ENCODE measurements at regions not wholly inside any gene's neighbourhood (a gene's known extent, or its start where the extent isn't known, plus 50 kb on each side); places are given as distances from the start of the nearest gene placed in this dataset.
A peak's percentile ranks its signal among the peaks of the same experiment; 100 is the strongest.

DNA sequence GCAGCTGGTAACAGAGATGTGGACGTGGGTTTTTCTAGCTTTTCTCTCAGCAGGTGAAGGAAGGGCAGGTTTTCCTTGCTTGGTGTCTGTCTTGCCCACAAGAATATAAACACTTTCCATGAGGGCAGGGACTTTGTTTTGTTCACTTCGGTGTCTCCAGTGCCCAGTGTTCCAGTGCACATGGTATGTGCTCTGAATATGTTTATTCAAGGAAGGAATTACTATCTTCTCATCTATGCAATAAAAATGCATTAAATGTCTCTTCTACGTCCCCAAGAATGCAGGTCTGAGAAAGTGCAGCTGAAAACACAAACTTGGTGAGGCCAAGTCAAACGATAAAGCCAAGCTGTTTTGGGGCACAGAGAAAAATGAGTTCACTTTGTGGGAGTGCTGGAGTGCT lies 56.3 kb upstream of the PLET1 start:
- no peak for TF ChIP-seq EZH2 (IDR thresholded peaks at IDR 0.05)
- no peak for TF ChIP-seq SIN3A (IDR thresholded peaks at IDR 0.05; ENCODE audit: low read depth)
- TF ChIP-seq, protein P1, sequence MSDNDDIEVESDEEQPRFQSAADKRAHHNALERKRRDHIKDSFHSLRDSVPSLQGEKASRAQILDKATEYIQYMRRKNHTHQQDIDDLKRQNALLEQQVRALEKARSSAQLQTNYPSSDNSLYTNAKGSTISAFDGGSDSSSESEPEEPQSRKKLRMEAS (IDR thresholded peaks at IDR 0.05) = no peak
- TF ChIP-seq, protein P2, sequence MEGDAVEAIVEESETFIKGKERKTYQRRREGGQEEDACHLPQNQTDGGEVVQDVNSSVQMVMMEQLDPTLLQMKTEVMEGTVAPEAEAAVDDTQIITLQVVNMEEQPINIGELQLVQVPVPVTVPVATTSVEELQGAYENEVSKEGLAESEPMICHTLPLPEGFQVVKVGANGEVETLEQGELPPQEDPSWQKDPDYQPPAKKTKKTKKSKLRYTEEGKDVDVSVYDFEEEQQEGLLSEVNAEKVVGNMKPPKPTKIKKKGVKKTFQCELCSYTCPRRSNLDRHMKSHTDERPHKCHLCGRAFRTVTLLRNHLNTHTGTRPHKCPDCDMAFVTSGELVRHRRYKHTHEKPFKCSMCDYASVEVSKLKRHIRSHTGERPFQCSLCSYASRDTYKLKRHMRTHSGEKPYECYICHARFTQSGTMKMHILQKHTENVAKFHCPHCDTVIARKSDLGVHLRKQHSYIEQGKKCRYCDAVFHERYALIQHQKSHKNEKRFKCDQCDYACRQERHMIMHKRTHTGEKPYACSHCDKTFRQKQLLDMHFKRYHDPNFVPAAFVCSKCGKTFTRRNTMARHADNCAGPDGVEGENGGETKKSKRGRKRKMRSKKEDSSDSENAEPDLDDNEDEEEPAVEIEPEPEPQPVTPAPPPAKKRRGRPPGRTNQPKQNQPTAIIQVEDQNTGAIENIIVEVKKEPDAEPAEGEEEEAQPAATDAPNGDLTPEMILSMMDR (IDR thresholded peaks at IDR 0.05 in 2 of 3, conservative IDR thresholded peaks at IDR 0.05 in 1 of 3; ENCODE audit: borderline replicate concordance in 1 of 3, insufficient read depth in 1 of 3, low read depth in 2 of 3, low read length in 2 of 3) = no peak
- no peak for TF ChIP-seq ZFX (IDR thresholded peaks at IDR 0.05)
- no peak for TF ChIP-seq ELF1 (IDR thresholded peaks at IDR 0.05; ENCODE audit: borderline replicate concordance, low read depth)
- TF ChIP-seq FOSL1 (IDR thresholded peaks at IDR 0.05; ENCODE audit: low read depth) = no peak
- no peak for TF ChIP-seq JUND (IDR thresholded peaks at IDR 0.05)
- Histone ChIP-seq H3K4me1 (ENCODE audit: control insufficient read depth in 1 of 2, insufficient read depth in 2 of 2, low read length in 2 of 2) (peaks cover 16 to 28% of the 10 kb centered on the region in 2 experiments), H2AFZ (ENCODE audit: low read depth, low read length, poor library complexity, severe bottlenecking) (no peak overlapping the region), H3K27me3 (ENCODE audit: insufficient read depth, low read length) (no peaks in the 10 kb centered on the region), H3K4me2 (ENCODE audit: low read length) (no peak overlapping the region), H3K79me2 (ENCODE audit: insufficient read depth, low read length) (no peaks in the 10 kb centered on the region), H3K27ac (ENCODE audit: low read depth, low read length) (no peak overlapping the region), H3K9me2 (ENCODE audit: insufficient read depth) (no peaks in the 10 kb centered on the region), H3K9ac (ENCODE audit: low read length) (no peak overlapping the region), H3K36me3 (ENCODE audit: control insufficient read depth in 1 of 2, insufficient read depth in 2 of 2, low read length in 2 of 2) (no peaks in the 10 kb centered on the region), H4K20me1 (ENCODE audit: insufficient read depth) (no peaks in the 10 kb centered on the region), H3K4me3 (replicated peaks in 1 of 2; ENCODE audit: low read depth in 1 of 2, low read length in 2 of 2) (no peak overlapping the region), H3K9me3 (ENCODE audit: control insufficient read depth in 1 of 2, insufficient read depth in 1 of 2, low read depth in 1 of 2, low read length in 2 of 2) (no peaks in the 10 kb centered on the region)
- CTCF ChIA-PET = no interaction called here
- POLR2A ChIA-PET = no interaction called here
- RAD21 ChIA-PET (ENCODE audit: low non-redundant PET in 1 of 2, low total read pairs in 2 of 2, uncharacterized antibody in 2 of 2, unreplicated experiment in 2 of 2) = no interaction called here
- intact Hi-C loops (cut with micrococcal nuclease) = no loop called here
- BruUV-seq (replicated peaks) = no TSS peak
- ATAC-seq = no peak
- DNase-seq (ENCODE audit: low read depth, low spot score) = no peak

DNA sequence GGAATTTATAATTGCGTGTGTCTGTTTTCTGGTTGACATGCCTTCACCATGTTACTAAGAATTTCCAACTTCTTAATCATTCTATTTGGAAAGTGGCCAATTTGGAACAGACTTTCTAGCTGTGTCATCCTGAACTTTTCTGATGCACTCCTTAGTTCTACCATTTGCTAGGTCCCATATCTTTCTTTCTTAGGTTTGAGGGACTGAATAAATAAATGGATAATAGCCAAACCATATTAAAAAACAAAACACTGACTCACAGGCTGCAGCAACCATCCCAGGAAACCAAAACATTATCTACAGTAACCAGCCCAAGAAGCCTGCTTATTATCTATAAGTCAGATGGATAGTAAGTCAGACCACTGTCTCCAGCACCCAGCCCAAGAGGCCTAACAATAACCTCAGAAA lies 57.5 kb upstream of the PLET1 start:
- no peaks in the 10 kb centered on the region for H3K9me2 ChIP-seq (ENCODE audit: insufficient read depth)
- CTCF ChIA-PET = no interaction called here
- TF ChIP-seq ZNF274 (IDR thresholded peaks at IDR 0.05; ENCODE audit: low read depth, low read length) (no peak), FOSL1 (IDR thresholded peaks at IDR 0.05; ENCODE audit: low read depth) (0 out of 2 replicates have a peak, but pooled peaks have one; percentile 26)
- H3K4me3 ChIP-seq (replicated peaks in 1 of 2; ENCODE audit: low read depth in 1 of 2, low read length in 2 of 2) = no peak overlapping the region
- no peak overlapping the region for H2AFZ ChIP-seq (ENCODE audit: low read depth, low read length, poor library complexity, severe bottlenecking)
- H3K4me2 ChIP-seq (ENCODE audit: low read length) = peak overlapping the region; percentile 12; the same call in 1 of the 2 replicates
- no peak for ATAC-seq
- intact Hi-C loops (cut with micrococcal nuclease) = no loop called here
- no peaks in the 10 kb centered on the region for H3K9me3 ChIP-seq (ENCODE audit: control insufficient read depth in 1 of 2, insufficient read depth in 1 of 2, low read depth in 1 of 2, low read length in 2 of 2)
- H3K27ac ChIP-seq (ENCODE audit: low read depth, low read length) = no peak overlapping the region
- H3K79me2 ChIP-seq (ENCODE audit: insufficient read depth, low read length) = no peaks in the 10 kb centered on the region
- H4K20me1 ChIP-seq (ENCODE audit: insufficient read depth) = no peaks in the 10 kb centered on the region
- H3K27me3 ChIP-seq (ENCODE audit: insufficient read depth, low read length) = no peaks in the 10 kb centered on the region
- H3K4me1 ChIP-seq (ENCODE audit: control insufficient read depth in 1 of 2, insufficient read depth in 2 of 2, low read length in 2 of 2) = peaks cover 25 to 37% of the 10 kb centered on the region in 2 experiments
- H3K36me3 ChIP-seq (ENCODE audit: control insufficient read depth in 1 of 2, insufficient read depth in 2 of 2, low read length in 2 of 2) = no peaks in the 10 kb centered on the region
- RAD21 ChIA-PET (ENCODE audit: low non-redundant PET in 1 of 2, low total read pairs in 2 of 2, uncharacterized antibody in 2 of 2, unreplicated experiment in 2 of 2) = no interaction called here
- peak; percentile 4 for DNase-seq (ENCODE audit: low read depth, low spot score)
- POLR2A ChIA-PET = no interaction called here
- no TSS peak for BruUV-seq (replicated peaks)
- no peak overlapping the region for H3K9ac ChIP-seq (ENCODE audit: low read length)

All from HCT116 (cell line).